Endothelial cell of umbilical vein (primary cell): ENCODE measurements at regions not wholly inside any gene's neighbourhood (a gene's known extent, or its start where the extent isn't known, plus 50 kb on each side); places are given as distances from the start of the nearest gene placed in this dataset.

Source experiments
- BruUV-seq: library from RNA; stranded (reverse); fragments of 400-500 nt; replicated peaks from 2 replicates; lab custom pipeline; 2021; lab: Mats Ljungman, UMichigan
- CTCF ChIA-PET: fragments of 300-600, 350-600 bp; sonication (Branson Sonifier 250); formaldehyde crosslinking; loops from one replicate; lab custom pipeline; 2021; ENCODE audit warnings: antibody characterized with exemption, inconsistent platforms; lab: Charles Lee
- POLR2A ChIA-PET: fragments of 300-600, 350-600 bp; sonication (Branson Sonifier 250); formaldehyde crosslinking; loops from one replicate; lab custom pipeline; 2021; ENCODE audit warnings: antibody characterized with exemption, inconsistent platforms; lab: Charles Lee
- DNase-seq: peaks from one replicate; pipeline ENCODE4 v3.0.0-alpha.2; 2011; ENCODE audit warnings: low read depth, low spot score
- FAIRE-seq: peaks from 2 replicates; lab custom pipeline; 2011; peaks lifted over from hg19 to GRCh38; lab: Jason Lieb, UNC
- H2AFZ ChIP-seq: 2 replicates; pipeline ENCODE4 v1.6.0; 2012; ENCODE audit warnings: low read depth, low read length, control low read depth, inconsistent platforms
- H3K27ac ChIP-seq: 2 replicates; pipeline ENCODE4 v1.5.1; 2011; ENCODE audit warnings: low read depth, mild to moderate bottlenecking, control low read depth, low read length, moderate library complexity; ENCODE audit not compliant: insufficient read depth
- H3K27me3 ChIP-seq, 2 experiments: 2 replicates each; pipeline versions ENCODE4 v1.6.0 to v1.6.1; 2011; ENCODE audit warnings: low read length in 2 of 2, mixed read lengths in 1 of 2; ENCODE audit not compliant: control insufficient read depth in 2 of 2, insufficient read depth in 2 of 2
- H3K36me3 ChIP-seq, 2 experiments: 2 replicates in 1 of 2; 3 replicates in 1 of 2; pipeline ENCODE4 v1.5.1; 2011; ENCODE audit warnings: low read length in 2 of 2, mild to moderate bottlenecking in 1 of 2, moderate library complexity in 1 of 2; ENCODE audit not compliant: control insufficient read depth in 2 of 2, insufficient read depth in 2 of 2; ENCODE audit errors: extremely low read depth in 1 of 2
- H3K4me1 ChIP-seq: 3 replicates; pipeline ENCODE4 v1.5.1; 2011; ENCODE audit warnings: mild to moderate bottlenecking, low read length; ENCODE audit not compliant: control insufficient read depth, insufficient read depth; ENCODE audit errors: extremely low read depth
- H3K4me2 ChIP-seq: 2 replicates; pipeline ENCODE4 v1.6.1; 2011; ENCODE audit warnings: low read length, control low read depth, mixed read lengths; ENCODE audit not compliant: insufficient read depth
- H3K4me3 ChIP-seq, 3 experiments: fragments of 200-600 bp in 1 of 3; sonication (generic), shearing (Covaris generic) in 1 of 3; replicated peaks in 1 of 3; 2 replicates each; pipeline ENCODE4 v1.5.1; 2011 to 2016; ENCODE audit warnings: control low read depth in 3 of 3, low read length in 3 of 3, mild to moderate bottlenecking in 2 of 3, inconsistent platforms in 1 of 3, low read depth in 1 of 3, moderate library complexity in 1 of 3; ENCODE audit not compliant: insufficient read depth in 1 of 3
- H3K79me2 ChIP-seq: 2 replicates; pipeline ENCODE4 v1.6.0; 2012; ENCODE audit warnings: low read length, inconsistent platforms; ENCODE audit not compliant: control insufficient read depth, insufficient read depth
- H3K9ac ChIP-seq: replicated peaks from 2 replicates; pipeline ENCODE3; 2011; ENCODE audit warnings: low read length, control low read depth; ENCODE audit not compliant: insufficient read depth; ENCODE audit errors: extremely low read depth
- H3K9me1 ChIP-seq: replicated peaks from 3 replicates; pipeline ENCODE4 v1.6.0; 2011; ENCODE audit warnings: mild to moderate bottlenecking, low read length; ENCODE audit not compliant: control insufficient read depth, insufficient read depth; ENCODE audit errors: extremely low read depth
- H3K9me3 ChIP-seq: replicated peaks from 2 replicates; pipeline ENCODE4 v1.5.1; 2012; ENCODE audit warnings: low read length, inconsistent platforms; ENCODE audit not compliant: control insufficient read depth, insufficient read depth
- H4K20me1 ChIP-seq: replicated peaks from 2 replicates; pipeline ENCODE3; 2011; ENCODE audit warnings: mild to moderate bottlenecking, low read length; ENCODE audit not compliant: control insufficient read depth, insufficient read depth; ENCODE audit errors: extremely low read depth
- EZH2 ChIP-seq: IDR thresholded peaks from 2 replicates; pipeline ENCODE4 v1.6.1; 2012; ENCODE audit warnings: borderline replicate concordance, low read depth, mild to moderate bottlenecking, moderate library complexity, low read length, inconsistent platforms; ENCODE audit not compliant: severe bottlenecking
- FOS ChIP-seq: IDR thresholded peaks from 2 replicates; pipeline ENCODE4 v1.6.1; 2011; ENCODE audit warnings: mild to moderate bottlenecking, low read length, moderate library complexity, borderline replicate concordance; ENCODE audit not compliant: insufficient read depth
- GATA2 ChIP-seq: IDR thresholded peaks from 2 replicates; pipeline ENCODE4 v1.7.0; 2011; ENCODE audit warnings: low read depth, mild to moderate bottlenecking, moderate library complexity, mixed read lengths, low read length; ENCODE audit not compliant: insufficient read length, insufficient read depth
- JUN ChIP-seq: IDR thresholded peaks from 2 replicates; pipeline ENCODE4 v1.6.1; 2011; ENCODE audit warnings: borderline replicate concordance, low read depth; ENCODE audit not compliant: insufficient read length, insufficient read depth
- MYC ChIP-seq: IDR thresholded peaks from one replicate; pipeline ENCODE4 v1.6.1; 2011; ENCODE audit warnings: mild to moderate bottlenecking, low read depth, low read length
- POLR2A ChIP-seq: IDR thresholded peaks from 2 replicates; pipeline ENCODE4 v1.6.1; 2012; ENCODE audit warnings: low read depth, mild to moderate bottlenecking, control low read depth, low read length
- POLR2AphosphoS5 ChIP-seq: IDR thresholded peaks from 2 replicates; pipeline ENCODE4 v1.6.1; 2012; ENCODE audit warnings: low read depth, mild to moderate bottlenecking, control low read depth, low read length, moderate library complexity; ENCODE audit not compliant: insufficient read depth
- dilution Hi-C: fragments of 300-500 bp; cut with MboI; formaldehyde crosslinking; loops from one replicate; pipeline ENCODE4 v1.15.0; 2019; ENCODE audit warnings: low sequenced_read_pairs; ENCODE audit not compliant: extremely low pct_ligation_motif_present
- intact Hi-C: fragments of 100-400 bp; cut with micrococcal nuclease; formaldehyde crosslinking; loops from one replicate; pipeline ENCODE4 v1.10.0; 2022
- TF ChIP-seq, protein P1 (sequence below): IDR thresholded peaks from 2 replicates; pipeline ENCODE4 v1.6.1; 2011; ENCODE audit not compliant: insufficient read depth, insufficient read length
- TF ChIP-seq, protein P2 (sequence below), 2 donors: IDR thresholded peaks; 1 replicate in 1 of 2; 2 replicates in 1 of 2; pipeline ENCODE4 v1.5.1; 2011; ENCODE audit warnings: low read length in 2 of 2, mild to moderate bottlenecking in 2 of 2, moderate library complexity in 2 of 2, control low read depth in 1 of 2, inconsistent platforms in 1 of 2, low read depth in 1 of 2; ENCODE audit not compliant: insufficient read depth in 1 of 2; ENCODE audit errors: extremely low read depth in 1 of 2

DNA sequence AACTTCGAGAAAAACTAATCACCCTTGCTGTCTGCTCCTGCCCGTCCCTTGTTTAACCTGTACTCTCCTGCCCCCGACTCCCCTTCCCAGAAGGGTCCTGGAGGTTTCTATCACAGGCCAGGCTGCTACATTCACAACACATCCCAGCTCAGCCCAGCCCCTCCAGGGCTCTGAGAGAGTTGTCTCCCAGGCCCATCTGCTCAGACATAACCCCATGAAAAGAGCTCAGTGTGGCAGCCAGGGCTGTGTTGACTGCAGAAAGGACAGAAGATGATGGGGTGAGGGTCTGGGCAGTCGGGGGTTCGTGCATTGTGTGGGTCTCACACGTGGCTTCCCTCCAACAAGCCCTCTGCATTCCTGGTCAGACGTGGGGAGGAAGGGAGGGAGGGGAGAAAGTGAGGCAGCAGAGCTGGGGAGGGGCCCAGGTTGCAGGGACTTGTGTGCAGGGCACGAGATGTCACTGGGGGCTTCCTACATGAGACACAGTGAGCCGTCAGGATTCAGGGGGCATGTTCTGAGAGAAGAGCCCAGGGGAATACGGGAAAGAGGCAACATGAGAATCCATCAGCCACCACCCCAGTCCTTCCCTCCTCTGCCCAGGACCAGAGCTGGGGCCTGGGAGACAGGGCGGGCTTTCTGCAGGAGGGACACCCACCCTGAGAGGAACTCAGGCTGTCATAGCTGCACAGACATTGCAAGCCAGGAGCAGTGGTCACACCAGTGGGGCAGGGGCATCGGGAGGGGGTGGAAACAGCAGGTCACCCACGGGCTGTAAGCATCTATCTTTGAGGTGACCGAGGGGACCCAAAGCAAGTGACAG, 372.9 kb downstream of the PREX1 start:
- Histone ChIP-seq H4K20me1 (no peaks in the 10 kb centered on the region), H3K27ac (no peak overlapping the region), H3K4me1 (no peaks in the 10 kb centered on the region), H3K4me2 (no peak overlapping the region), H3K9me3 (no peaks in the 10 kb centered on the region), H3K36me3 (no peaks in the 10 kb centered on the region), H3K9ac (no peak overlapping the region), H2AFZ (no peak overlapping the region), H3K79me2 (no peaks in the 10 kb centered on the region), H3K27me3 (no peaks in the 10 kb centered on the region), H3K9me1 (no peaks in the 10 kb centered on the region), H3K4me3 (no peak overlapping the region)
- no TSS peak for BruUV-seq
- CTCF ChIA-PET, result no interaction called here
- intact Hi-C loops, result no loop called here
- TF ChIP-seq EZH2, result no peak
- no peak for TF ChIP-seq FOS
- TF ChIP-seq, protein P1, sequence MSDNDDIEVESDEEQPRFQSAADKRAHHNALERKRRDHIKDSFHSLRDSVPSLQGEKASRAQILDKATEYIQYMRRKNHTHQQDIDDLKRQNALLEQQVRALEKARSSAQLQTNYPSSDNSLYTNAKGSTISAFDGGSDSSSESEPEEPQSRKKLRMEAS, result no peak
- no peak for TF ChIP-seq GATA2
- TF ChIP-seq POLR2AphosphoS5, result no peak
- TF ChIP-seq, protein P2, sequence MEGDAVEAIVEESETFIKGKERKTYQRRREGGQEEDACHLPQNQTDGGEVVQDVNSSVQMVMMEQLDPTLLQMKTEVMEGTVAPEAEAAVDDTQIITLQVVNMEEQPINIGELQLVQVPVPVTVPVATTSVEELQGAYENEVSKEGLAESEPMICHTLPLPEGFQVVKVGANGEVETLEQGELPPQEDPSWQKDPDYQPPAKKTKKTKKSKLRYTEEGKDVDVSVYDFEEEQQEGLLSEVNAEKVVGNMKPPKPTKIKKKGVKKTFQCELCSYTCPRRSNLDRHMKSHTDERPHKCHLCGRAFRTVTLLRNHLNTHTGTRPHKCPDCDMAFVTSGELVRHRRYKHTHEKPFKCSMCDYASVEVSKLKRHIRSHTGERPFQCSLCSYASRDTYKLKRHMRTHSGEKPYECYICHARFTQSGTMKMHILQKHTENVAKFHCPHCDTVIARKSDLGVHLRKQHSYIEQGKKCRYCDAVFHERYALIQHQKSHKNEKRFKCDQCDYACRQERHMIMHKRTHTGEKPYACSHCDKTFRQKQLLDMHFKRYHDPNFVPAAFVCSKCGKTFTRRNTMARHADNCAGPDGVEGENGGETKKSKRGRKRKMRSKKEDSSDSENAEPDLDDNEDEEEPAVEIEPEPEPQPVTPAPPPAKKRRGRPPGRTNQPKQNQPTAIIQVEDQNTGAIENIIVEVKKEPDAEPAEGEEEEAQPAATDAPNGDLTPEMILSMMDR (IDR thresholded peaks at IDR 0.05; ENCODE audit: extremely low read depth in 1 of 2, insufficient read depth in 1 of 2, low read depth in 1 of 2, low read length in 2 of 2), result no peak
- no peak for TF ChIP-seq JUN
- no peak for TF ChIP-seq POLR2A
- TF ChIP-seq MYC, result no peak
- DNase-seq, result no peak
- dilution Hi-C loops, result no loop called here
- POLR2A ChIA-PET, result no interaction called here
- FAIRE-seq, result no peak
